HCT116 (cell line): ENCODE measurements at regions not wholly inside any gene's neighbourhood (a gene's known extent, or its start where the extent isn't known, plus 50 kb on each side); places are given as distances from the start of the nearest gene placed in this dataset.
"Not testable (repeated sequence)": the region's sequence is repeated elsewhere in the genome, so short reads cannot be mapped to it uniquely, and the experiment has no call there.

Experiments
- ATAC-seq: fragments of 200-7000 bp; cut with Tn5 transposase; 2 replicates; pipeline ENCODE4 v1.9.1; 2020; ENCODE audit warnings: mild to moderate bottlenecking, moderate library complexity
- BruUV-seq: library from RNA; stranded (reverse); fragments of 400-500 nt; replicated peaks from 2 replicates; lab custom pipeline; 2021; lab: Mats Ljungman, UMichigan
- CTCF ChIA-PET: fragments of 300-600 bp; sonication (Branson Sonifier 250); formaldehyde crosslinking; loops from one replicate; lab custom pipeline; 2021; ENCODE audit warnings: antibody characterized with exemption; lab: Charles Lee
- POLR2A ChIA-PET: fragments of 300-600, 350-600 bp; sonication (Branson Sonifier 250); formaldehyde crosslinking; loops from one replicate; lab custom pipeline; 2021; ENCODE audit warnings: antibody characterized with exemption; lab: Charles Lee
- RAD21 ChIA-PET, 2 experiments: fragments of 300-600 bp; sonication (Branson Sonifier 250); formaldehyde crosslinking; loops; one replicate each; lab custom pipeline; 2023; ENCODE audit warnings: low total read pairs in 2 of 2; ENCODE audit not compliant: uncharacterized antibody in 2 of 2, unreplicated experiment in 2 of 2, low non-redundant PET in 1 of 2; lab: Charles Lee
- DNase-seq: peaks from one replicate; pipeline ENCODE4 v3.0.0-alpha.2; 2010; ENCODE audit warnings: low read depth, low spot score
- H2AFZ ChIP-seq: fragments of 200-600 bp; shearing (Covaris generic), sonication (generic); 2 replicates; pipeline ENCODE4 v1.6.1; 2017; ENCODE audit warnings: low read depth, mixed run types, mixed read lengths, antibody characterized with exemption, low read length; ENCODE audit not compliant: poor library complexity, severe bottlenecking
- H3K27ac ChIP-seq: 2 replicates; pipeline ENCODE4 v1.5.1; 2012; ENCODE audit warnings: low read depth, low read length
- H3K27me3 ChIP-seq: fragments of 200-600 bp; sonication (generic); 2 replicates; pipeline ENCODE4 v1.6.1; 2016; ENCODE audit warnings: mixed run types, low read length, mixed read lengths; ENCODE audit not compliant: insufficient read depth
- H3K36me3 ChIP-seq, 2 experiments: fragments of 200-500 bp in 1 of 2; fragments of 200-600 bp in 1 of 2; sonication (Bioruptor generic) in 1 of 2; sonication (generic) in 1 of 2; 2 replicates each; pipeline versions ENCODE4 v1.5.1 to v1.6.1; 2014 to 2016; ENCODE audit warnings: low read length in 2 of 2, inconsistent platforms in 1 of 2, mixed read lengths in 1 of 2, mixed run types in 1 of 2; ENCODE audit not compliant: insufficient read depth in 2 of 2, control insufficient read depth in 1 of 2
- H3K4me1 ChIP-seq, 2 experiments: fragments of 200-600 bp in 1 of 2; sonication (generic) in 1 of 2; 2 replicates each; pipeline versions ENCODE4 v1.5.1 to v1.6.1; 2012 to 2017; ENCODE audit warnings: low read length in 2 of 2, inconsistent platforms in 1 of 2, mild to moderate bottlenecking in 1 of 2, mixed read lengths in 1 of 2, mixed run types in 1 of 2, moderate library complexity in 1 of 2; ENCODE audit not compliant: insufficient read depth in 2 of 2, control insufficient read depth in 1 of 2
- H3K4me2 ChIP-seq: fragments of 200-600 bp; sonication (generic); 2 replicates; pipeline ENCODE4 v1.6.1; 2017; ENCODE audit warnings: mixed run types, low read length, mixed read lengths
- H3K4me3 ChIP-seq, 2 experiments: fragments of 200-600 bp in 1 of 2; sonication (generic) in 1 of 2; replicated peaks in 1 of 2; 2 replicates each; pipeline ENCODE4 v1.5.1; 2011 to 2016; ENCODE audit warnings: low read length in 2 of 2, control low read depth in 1 of 2, low read depth in 1 of 2, mild to moderate bottlenecking in 1 of 2, mixed read lengths in 1 of 2, mixed run types in 1 of 2
- H3K79me2 ChIP-seq: fragments of 200-600 bp; sonication (generic); 2 replicates; pipeline ENCODE4 v1.6.1; 2017; ENCODE audit warnings: mild to moderate bottlenecking, mixed run types, low read length, moderate library complexity, mixed read lengths; ENCODE audit not compliant: insufficient read depth
- H3K9ac ChIP-seq: fragments of 200-600 bp; sonication (generic); 2 replicates; pipeline ENCODE4 v1.6.1; 2016; ENCODE audit warnings: low read length, mixed read lengths
- H3K9me2 ChIP-seq: fragments of 200-600 bp; sonication (generic), shearing (Covaris generic); 2 replicates; pipeline ENCODE4 v1.6.1; 2017; ENCODE audit warnings: mixed run types, mild to moderate bottlenecking, moderate library complexity; ENCODE audit not compliant: insufficient read depth
- H3K9me3 ChIP-seq, 2 experiments: fragments of 200-500 bp in 1 of 2; fragments of 200-600 bp in 1 of 2; sonication (Bioruptor generic) in 1 of 2; sonication (generic) in 1 of 2; 2 replicates each; pipeline ENCODE4 v1.6.1; 2014 to 2017; ENCODE audit warnings: low read length in 2 of 2, mixed read lengths in 2 of 2, inconsistent platforms in 1 of 2, low read depth in 1 of 2, mild to moderate bottlenecking in 1 of 2, mixed run types in 1 of 2, moderate library complexity in 1 of 2; ENCODE audit not compliant: control insufficient read depth in 1 of 2, insufficient read depth in 1 of 2
- H4K20me1 ChIP-seq: fragments of 200-600 bp; sonication (generic), shearing (Covaris generic); 2 replicates; pipeline ENCODE4 v1.6.1; 2017; ENCODE audit warnings: mixed run types, mild to moderate bottlenecking, moderate library complexity; ENCODE audit not compliant: insufficient read depth
- intact Hi-C: fragments of 100-400 bp; cut with micrococcal nuclease; formaldehyde crosslinking; loops from 2 replicates; pipeline ENCODE4 v1.10.0; 2022

GRCh38 chr2:90248400-90248799 lies 1556.9 kb downstream of the RPIA start:
- H3K79me2 ChIP-seq, H3K4me2 ChIP-seq, H2AFZ ChIP-seq, ATAC-seq, H3K27me3 ChIP-seq, DNase-seq, H3K4me3 ChIP-seq, intact Hi-C loops, H4K20me1 ChIP-seq, H3K9me2 ChIP-seq, BruUV-seq, H3K27ac ChIP-seq, RAD21 ChIA-PET, H3K36me3 ChIP-seq, POLR2A ChIA-PET, H3K9ac ChIP-seq, CTCF ChIA-PET, H3K9me3 ChIP-seq, H3K4me1 ChIP-seq: not testable (repeated sequence)

GRCh38 chr2:90250350-90250749 lies 1558.9 kb downstream of the RPIA start:
- POLR2A ChIA-PET, BruUV-seq, CTCF ChIA-PET, H3K9me2 ChIP-seq, intact Hi-C loops, H3K9ac ChIP-seq, H4K20me1 ChIP-seq, H3K4me3 ChIP-seq, DNase-seq, H3K36me3 ChIP-seq, ATAC-seq, H2AFZ ChIP-seq, RAD21 ChIA-PET, H3K27me3 ChIP-seq, H3K4me2 ChIP-seq, H3K79me2 ChIP-seq, H3K27ac ChIP-seq, H3K9me3 ChIP-seq, H3K4me1 ChIP-seq: not testable (repeated sequence)

GRCh38 chr2:90251576-90251975 lies 1560.1 kb downstream of the RPIA start:
- not testable (repeated sequence) for BruUV-seq, DNase-seq

GRCh38 chr2:90253306-90253705 lies 1561.8 kb downstream of the RPIA start:
- H3K4me3 ChIP-seq, RAD21 ChIA-PET, ATAC-seq, H3K27ac ChIP-seq, intact Hi-C loops, BruUV-seq, POLR2A ChIA-PET, H3K9me3 ChIP-seq, CTCF ChIA-PET, H3K9ac ChIP-seq, H2AFZ ChIP-seq, H4K20me1 ChIP-seq, H3K9me2 ChIP-seq, H3K36me3 ChIP-seq, H3K4me2 ChIP-seq, H3K4me1 ChIP-seq, H3K27me3 ChIP-seq, H3K79me2 ChIP-seq, DNase-seq: not testable (repeated sequence)

More at GRCh38 chr2:90251576-90251975, 1560.1 kb downstream of the RPIA start:
- H3K27me3 ChIP-seq, H3K36me3 ChIP-seq, ATAC-seq, H4K20me1 ChIP-seq, H3K27ac ChIP-seq, H3K4me3 ChIP-seq, H3K79me2 ChIP-seq, H3K4me2 ChIP-seq, POLR2A ChIA-PET, intact Hi-C loops, H3K9ac ChIP-seq, RAD21 ChIA-PET, H3K9me2 ChIP-seq, H2AFZ ChIP-seq, CTCF ChIA-PET, H3K4me1 ChIP-seq, H3K9me3 ChIP-seq: not testable (repeated sequence)

GRCh38 chr2:90266888-90267287 lies 1575.4 kb downstream of the RPIA start:
- H3K9ac ChIP-seq, CTCF ChIA-PET, H3K4me1 ChIP-seq, intact Hi-C loops, H2AFZ ChIP-seq, H4K20me1 ChIP-seq, H3K36me3 ChIP-seq, H3K9me3 ChIP-seq, H3K9me2 ChIP-seq, H3K4me3 ChIP-seq, H3K27ac ChIP-seq, RAD21 ChIA-PET, BruUV-seq, ATAC-seq, H3K79me2 ChIP-seq, H3K27me3 ChIP-seq, H3K4me2 ChIP-seq, DNase-seq, POLR2A ChIA-PET: not testable (repeated sequence)
